Testis (tissue), 2 donors: ENCODE measurements at regions not wholly inside any gene's neighbourhood (a gene's known extent, or its start where the extent isn't known, plus 50 kb on each side); places are given as distances from the start of the nearest gene placed in this dataset.

Experiments
- CTCF ChIP-seq, 3 experiments: fragments of 450-650 bp in 2 of 3; fragments of 200-600 bp in 1 of 3; sonication (generic) in 1 of 3; IDR thresholded peaks; one replicate each; pipeline ENCODE4 v1.5.1; 2016 to 2019; ENCODE audit warnings: antibody characterized with exemption in 3 of 3, mild to moderate bottlenecking in 2 of 3, moderate library complexity in 1 of 3
- POLR2A ChIP-seq: fragments of 450-650 bp; IDR thresholded peaks from one replicate; pipeline ENCODE4 v1.6.1; 2017; ENCODE audit warnings: antibody characterized with exemption, mild to moderate bottlenecking, moderate library complexity

GRCh38 chr14:98608071-98609060 lies 663.6 kb downstream of the BCL11B start:
- no peak for TF ChIP-seq POLR2A
- TF ChIP-seq CTCF (IDR thresholded peaks at IDR 0.05) = no peak
